ENCODE measurements at regions not wholly inside any gene's neighbourhood (a gene's known extent, or its start where the extent isn't known, plus 50 kb on each side); places are given as distances from the start of the nearest gene placed in this dataset.
A peak's percentile ranks its signal among the peaks of the same experiment; 100 is the strongest.

- TF ChIP-seq CTCF (IDR thresholded peaks at IDR 0.05), result no peak
- H3K9me3 Mint-ChIP-seq, result peaks cover 20 to 23% of the 10 kb centered on the region in 2 donors
- intact Hi-C loops (cut with micrococcal nuclease), result no loop called here
These were observed 362.5 kb upstream of the TRAM1L1 start for GRCh38 chr4:117447925-117448324.

GRCh38 chr4:117455088-117455487, 369.7 kb upstream of the TRAM1L1 start:
- Mint-ChIP-seq H3K4me1 (no peaks in the 10 kb centered on the region), H3K36me3 (no peaks in the 10 kb centered on the region), H3K27ac (no peak overlapping the region), H3K9me3 (peaks cover 10 to 16% of the 10 kb centered on the region in 2 donors), H3K4me3 (no peak overlapping the region), H3K27me3 (ENCODE audit: low read depth in 2 of 2) (no peaks in the 10 kb centered on the region)
- Histone ChIP-seq H3K9me3 (ENCODE audit: control insufficient read depth, insufficient read depth, low read length) (no peaks in the 10 kb centered on the region), H3K4me1 (ENCODE audit: control insufficient read depth, insufficient read depth, low read length) (no peaks in the 10 kb centered on the region), H3K4me3 (ENCODE audit: low read length) (no peak overlapping the region), H3K36me3 (ENCODE audit: control insufficient read depth, insufficient read depth, low read length) (no peaks in the 10 kb centered on the region), H3K27me3 (ENCODE audit: control insufficient read depth, insufficient read depth, low read length) (no peaks in the 10 kb centered on the region), H3K27ac (ENCODE audit: low read length) (no peak overlapping the region)
- no peak for TF ChIP-seq CTCF (IDR thresholded peaks at IDR 0.05)
- intact Hi-C loops (cut with micrococcal nuclease), result no loop called here
- WGBS (ENCODE audit: insufficient coverage), result 40% methylated on average over 1 of the region's 1 CpG
- DNase-seq, result no peak
- no peak for ATAC-seq

More at GRCh38 chr4:117447925-117448324, 362.5 kb upstream of the TRAM1L1 start:
- WGBS (ENCODE audit: insufficient coverage), result 89% methylated on average over 2 of the region's 2 CpGs
- Mint-ChIP-seq H3K4me3 (no peak overlapping the region), H3K36me3 (peaks cover 6% of the 10 kb centered on the region), H3K27ac (no peak overlapping the region), H3K4me1 (no peaks in the 10 kb centered on the region), H3K27me3 (ENCODE audit: low read depth in 2 of 2) (no peaks in the 10 kb centered on the region)
- ATAC-seq (no peak), DNase-seq (peak in 1 of 2 donors; percentile 15)
- Histone ChIP-seq H3K27ac (ENCODE audit: low read length) (no peak overlapping the region), H3K4me1 (ENCODE audit: control insufficient read depth, insufficient read depth, low read length) (no peaks in the 10 kb centered on the region), H3K27me3 (ENCODE audit: control insufficient read depth, insufficient read depth, low read length) (no peaks in the 10 kb centered on the region), H3K4me3 (ENCODE audit: low read length) (no peak overlapping the region), H3K9me3 (ENCODE audit: control insufficient read depth, insufficient read depth, low read length) (no peaks in the 10 kb centered on the region), H3K36me3 (ENCODE audit: control insufficient read depth, insufficient read depth, low read length) (no peaks in the 10 kb centered on the region)

- peaks cover 8% of the 10 kb centered on the region for H3K36me3 Mint-ChIP-seq
- TF ChIP-seq CTCF (IDR thresholded peaks at IDR 0.05), result no peak
- Histone ChIP-seq H3K9me3 (ENCODE audit: control insufficient read depth, insufficient read depth, low read length) (no peaks in the 10 kb centered on the region), H3K27ac (ENCODE audit: low read length) (no peak overlapping the region), H3K4me3 (ENCODE audit: low read length) (no peak overlapping the region), H3K27me3 (ENCODE audit: control insufficient read depth, insufficient read depth, low read length) (no peaks in the 10 kb centered on the region), H3K36me3 (ENCODE audit: control insufficient read depth, insufficient read depth, low read length) (no peaks in the 10 kb centered on the region), H3K4me1 (ENCODE audit: control insufficient read depth, insufficient read depth, low read length) (no peaks in the 10 kb centered on the region)
- H3K4me3 Mint-ChIP-seq, result no peak overlapping the region
- H3K4me1 Mint-ChIP-seq, result no peaks in the 10 kb centered on the region
- DNase-seq (no peak), ATAC-seq (no peak)
- intact Hi-C loops (cut with micrococcal nuclease), result no loop called here
- H3K27ac Mint-ChIP-seq, result no peak overlapping the region
- WGBS (ENCODE audit: insufficient coverage), result 90% methylated on average over 5 of the region's 5 CpGs
- peaks cover 11 to 12% of the 10 kb centered on the region in 2 donors for H3K9me3 Mint-ChIP-seq
- no peaks in the 10 kb centered on the region for H3K27me3 Mint-ChIP-seq (ENCODE audit: low read depth in 2 of 2)
These were observed 381.0 kb upstream of the TRAM1L1 start for GRCh38 chr4:117466388-117466787.

- no peaks in the 10 kb centered on the region for H3K9me3 ChIP-seq (ENCODE audit: control insufficient read depth, insufficient read depth, low read length)
- Mint-ChIP-seq H3K4me3 (no peak overlapping the region), H3K27ac (no peak overlapping the region), H3K27me3 (ENCODE audit: low read depth in 2 of 2) (no peaks in the 10 kb centered on the region), H3K36me3 (peaks cover 8% of the 10 kb centered on the region), H3K9me3 (peaks cover 11 to 18% of the 10 kb centered on the region in 2 donors), H3K4me1 (no peaks in the 10 kb centered on the region)
- ATAC-seq, result no peak
- H3K27ac ChIP-seq (ENCODE audit: low read length), result no peak overlapping the region
- H3K4me3 ChIP-seq (ENCODE audit: low read length), result no peak overlapping the region
- 42% methylated on average over 1 of the region's 2 CpGs for WGBS (ENCODE audit: insufficient coverage)
- intact Hi-C loops (cut with micrococcal nuclease), result no loop called here
- no peaks in the 10 kb centered on the region for H3K27me3 ChIP-seq (ENCODE audit: control insufficient read depth, insufficient read depth, low read length)
- DNase-seq, result no peak
- no peaks in the 10 kb centered on the region for H3K36me3 ChIP-seq (ENCODE audit: control insufficient read depth, insufficient read depth, low read length)
- TF ChIP-seq CTCF (IDR thresholded peaks at IDR 0.05), result no peak
- H3K4me1 ChIP-seq (ENCODE audit: control insufficient read depth, insufficient read depth, low read length), result no peaks in the 10 kb centered on the region
These were observed 382.0 kb upstream of the TRAM1L1 start for GRCh38 chr4:117467404-117467803.

Measured in natural killer cell (primary cell).